Upper lobe of right lung (tissue), 1 donor: ENCODE measurements at regions not wholly inside any gene's neighbourhood (a gene's known extent, or its start where the extent isn't known, plus 50 kb on each side); places are given as distances from the start of the nearest gene placed in this dataset.

ENCODE experiments used
- ATAC-seq: fragments of 200-7000 bp; cut with Tn5 transposase; one replicate; pipeline ENCODE4 v1.9.1; 2020; ENCODE audit warnings: mild to moderate bottlenecking, moderate library complexity
- DNase-seq: peaks from one replicate; pipeline ENCODE4 v3.0.0-alpha.2; 2020
- H3K27ac ChIP-seq: fragments of 200-600 bp; one replicate; pipeline ENCODE4 v1.8.0; 2022
- H3K27me3 ChIP-seq: fragments of 200-600 bp; one replicate; pipeline ENCODE4 v1.8.0; 2022; ENCODE audit warnings: mild to moderate bottlenecking
- H3K36me3 ChIP-seq: fragments of 200-600 bp; one replicate; pipeline ENCODE4 v1.8.0; 2022
- H3K4me1 ChIP-seq: fragments of 200-600 bp; one replicate; pipeline ENCODE4 v1.8.0; 2022
- H3K4me3 ChIP-seq: fragments of 200-600 bp; one replicate; pipeline ENCODE4 v1.8.0; 2022; ENCODE audit warnings: mild to moderate bottlenecking
- H3K9me3 ChIP-seq: fragments of 200-600 bp; one replicate; pipeline ENCODE4 v1.8.0; 2022
- CTCF ChIP-seq: fragments of 200-600 bp; IDR thresholded peaks from one replicate; pipeline ENCODE4 v1.8.0; 2022; ENCODE audit warnings: antibody characterized with exemption
- intact Hi-C: fragments of 100-400 bp; cut with DNase I; formaldehyde crosslinking; loops from one replicate; pipeline ENCODE4 v1.11.0; 2022
- donor health status: DM: no; HTN: yes; CAD: no; lungs with severe emphysema.

GRCh38 chr17:71959154-71959553 lies 161.7 kb upstream of the SOX9 start:
- H3K27ac ChIP-seq = no peak overlapping the region
- no peak overlapping the region for H3K4me3 ChIP-seq
- DNase-seq (no peak), ATAC-seq (no peak)
- H3K4me1 ChIP-seq = no peaks in the 10 kb centered on the region
- TF ChIP-seq CTCF = peak; percentile 34
- intact Hi-C loops = no loop called here
- H3K36me3 ChIP-seq = no peaks in the 10 kb centered on the region
- H3K9me3 ChIP-seq = no peaks in the 10 kb centered on the region
- H3K27me3 ChIP-seq = no peaks in the 10 kb centered on the region

- ATAC-seq = no peak
- TF ChIP-seq CTCF = no peak
- intact Hi-C loops = no loop called here
- no peaks in the 10 kb centered on the region for H3K4me1 ChIP-seq
- H3K27ac ChIP-seq = no peak overlapping the region
- H3K4me3 ChIP-seq = no peak overlapping the region
- DNase-seq = no peak
- no peaks in the 10 kb centered on the region for H3K9me3 ChIP-seq
- no peaks in the 10 kb centered on the region for H3K36me3 ChIP-seq
- H3K27me3 ChIP-seq = peaks cover 5% of the 10 kb centered on the region
Measured at GRCh38 chr17:71963351-71963750, 157.5 kb upstream of the SOX9 start.

GRCh38 chr17:71963791-71964190 lies 157.0 kb upstream of the SOX9 start:
- no peak overlapping the region for H3K4me3 ChIP-seq
- ATAC-seq (no peak), DNase-seq (no peak)
- H3K36me3 ChIP-seq = no peaks in the 10 kb centered on the region
- no peaks in the 10 kb centered on the region for H3K4me1 ChIP-seq
- no peak overlapping the region for H3K27ac ChIP-seq
- no peak for TF ChIP-seq CTCF
- intact Hi-C loops = no loop called here
- H3K27me3 ChIP-seq = peaks cover 5% of the 10 kb centered on the region
- H3K9me3 ChIP-seq = no peaks in the 10 kb centered on the region

GRCh38 chr17:71964559-71964958 lies 156.3 kb upstream of the SOX9 start:
- no peak for DNase-seq
- Histone ChIP-seq H3K9me3 (no peaks in the 10 kb centered on the region), H3K27ac (no peak overlapping the region), H3K4me1 (no peaks in the 10 kb centered on the region), H3K27me3 (peaks cover 5% of the 10 kb centered on the region), H3K36me3 (no peaks in the 10 kb centered on the region), H3K4me3 (no peak overlapping the region)
- no peak for TF ChIP-seq CTCF
- intact Hi-C loops = no loop called here
- no peak for ATAC-seq

- Histone ChIP-seq H3K4me3 (no peak overlapping the region), H3K27me3 (peaks cover 5% of the 10 kb centered on the region), H3K27ac (no peak overlapping the region), H3K4me1 (no peaks in the 10 kb centered on the region), H3K9me3 (no peaks in the 10 kb centered on the region), H3K36me3 (no peaks in the 10 kb centered on the region)
- no peak for TF ChIP-seq CTCF
- intact Hi-C loops = no loop called here
- ATAC-seq (no peak), DNase-seq (no peak)
Measured at GRCh38 chr17:71966055-71966454, 154.8 kb upstream of the SOX9 start.
